GM18511 (cell line): ENCODE measurements at regions not wholly inside any gene's neighbourhood (a gene's known extent, or its start where the extent isn't known, plus 50 kb on each side); places are given as distances from the start of the nearest gene placed in this dataset.
A peak's percentile ranks its signal among the peaks of the same experiment; 100 is the strongest.

ENCODE experiments used
- ATAC-seq: cut with Tn5 transposase; IDR thresholded peaks from one replicate; pipeline ENCODE4 v1.9.1; 2021; ENCODE audit warnings: mild to moderate bottlenecking, moderate library complexity; ENCODE audit not compliant: unreplicated experiment

DNA sequence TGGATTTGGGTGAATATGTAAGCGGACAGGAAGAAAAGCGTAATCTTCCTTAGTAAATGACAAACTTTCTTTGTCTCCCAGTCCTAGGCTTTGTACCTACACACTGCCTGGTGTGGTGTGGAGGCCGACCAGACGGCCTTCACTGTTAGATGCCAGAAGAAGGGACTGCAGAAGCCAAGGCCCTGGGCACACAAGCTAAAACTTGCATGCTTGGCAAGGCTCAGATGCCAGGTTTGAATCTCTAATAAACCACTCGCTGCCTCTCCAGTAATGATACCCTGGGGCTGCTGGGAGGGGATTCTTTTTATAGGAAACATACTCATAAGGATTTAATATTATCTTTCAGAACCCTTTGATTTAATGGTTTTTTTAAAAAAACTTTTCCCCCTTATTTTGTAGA, 263.8 kb downstream of the PTPRC start:
- ATAC-seq, result no peak

- no peak for ATAC-seq
Observed at GRCh38 chr1:198903203-198903602, 264.4 kb downstream of the PTPRC start.

DNA sequence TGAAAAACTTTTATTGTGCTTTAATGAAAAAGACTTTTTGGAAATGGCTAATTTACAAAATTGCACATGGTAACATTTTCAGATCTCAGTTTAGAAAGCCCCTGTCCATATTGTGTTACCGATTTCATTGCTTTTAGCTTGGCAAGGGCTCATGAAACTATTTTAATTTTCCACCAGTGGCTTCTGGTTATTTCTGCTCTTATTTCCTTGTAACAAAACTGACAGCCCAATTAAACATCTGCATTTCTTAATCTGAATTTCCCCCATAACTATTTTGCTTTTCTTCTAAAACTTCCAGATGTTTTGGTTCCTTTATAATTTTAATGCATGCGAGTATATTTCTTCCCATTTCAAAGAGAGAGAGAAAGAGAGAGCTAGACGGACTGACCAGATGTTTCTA, 264.8 kb downstream of the PTPRC start:
- no peak for ATAC-seq

- no peak for ATAC-seq
Observed at GRCh38 chr1:198904321-198904720, 265.5 kb downstream of the PTPRC start.

GRCh38 chr1:198906739-198907422, 268.0 kb downstream of the PTPRC start:
- no peak for ATAC-seq

GRCh38 chr1:198907423-198907746, 268.5 kb downstream of the PTPRC start:
- no peak for ATAC-seq

- no peak for ATAC-seq
Observed at GRCh38 chr1:198908995-198909394, 270.2 kb downstream of the PTPRC start.

GRCh38 chr1:198909973-198910372, 271.1 kb downstream of the PTPRC start:
- ATAC-seq, result no peak

- ATAC-seq, result no peak
Observed at GRCh38 chr1:198910816-198911215, 272.0 kb downstream of the PTPRC start.

DNA sequence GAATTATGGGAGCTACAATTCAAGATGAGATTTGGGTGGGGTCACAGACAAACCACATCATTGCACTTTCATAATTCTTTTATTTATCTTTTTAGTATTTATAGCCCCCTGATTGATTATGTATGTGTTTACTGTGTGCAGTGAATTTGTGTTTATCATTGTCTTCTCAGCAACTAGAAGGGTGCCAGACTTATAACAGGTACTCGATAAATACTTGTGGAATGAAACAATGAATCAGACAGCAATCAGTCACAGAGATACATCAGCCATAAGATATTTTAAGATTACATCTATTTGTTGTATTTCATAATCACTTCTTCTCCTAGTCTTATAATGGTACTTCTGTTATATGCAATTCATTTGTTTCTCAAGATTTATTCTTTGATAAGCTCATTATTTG, 273.2 kb downstream of the PTPRC start:
- ATAC-seq, result no peak

DNA sequence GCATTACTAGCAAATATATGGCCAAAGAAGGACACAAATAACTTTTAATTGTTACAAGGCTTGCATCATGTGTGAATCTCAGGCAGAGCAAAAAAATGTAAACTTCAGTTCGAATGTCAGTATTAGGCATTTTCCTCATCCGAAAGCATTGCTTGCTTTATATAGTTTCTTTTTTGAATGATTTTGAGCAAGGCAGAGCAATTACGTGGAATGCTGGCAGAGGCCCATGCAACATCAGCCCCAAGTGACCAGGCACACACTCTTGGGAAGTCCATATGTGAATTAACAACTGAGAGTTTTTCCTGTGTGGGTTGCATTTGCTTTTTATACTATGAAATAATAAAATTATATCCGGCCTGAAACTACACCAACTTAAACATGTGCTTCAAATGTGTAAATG, 274.8 kb downstream of the PTPRC start:
- ATAC-seq, result no peak

- ATAC-seq, result no peak
Observed at GRCh38 chr1:198915327-198916231, 276.7 kb downstream of the PTPRC start.

DNA sequence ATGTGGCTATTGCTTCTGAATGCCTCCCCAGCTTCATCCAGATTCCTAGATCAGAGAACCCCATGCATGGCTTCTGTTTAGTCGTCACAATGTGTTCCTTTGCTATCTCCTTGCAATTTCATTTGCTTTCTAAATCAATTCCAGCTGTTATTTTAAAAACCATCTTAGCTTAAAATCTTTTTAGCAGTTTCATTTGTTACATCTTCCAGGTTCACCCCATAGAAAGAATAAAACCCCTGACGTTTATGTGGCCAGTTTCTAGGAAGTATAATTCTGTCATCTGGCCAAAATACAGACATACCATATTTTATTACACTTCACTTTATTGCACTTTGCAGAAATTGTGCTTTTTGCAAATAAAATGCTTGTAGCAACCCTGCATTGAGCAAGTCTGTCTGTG, 278.4 kb downstream of the PTPRC start:
- no peak for ATAC-seq

GRCh38 chr1:198918920-198919319, 280.1 kb downstream of the PTPRC start:
- no peak for ATAC-seq

GRCh38 chr1:198919667-198920398, 281.0 kb downstream of the PTPRC start:
- ATAC-seq, result peak; percentile 68

GRCh38 chr1:198922638-198923430, 284.0 kb downstream of the PTPRC start:
- peak; percentile 67 for ATAC-seq

DNA sequence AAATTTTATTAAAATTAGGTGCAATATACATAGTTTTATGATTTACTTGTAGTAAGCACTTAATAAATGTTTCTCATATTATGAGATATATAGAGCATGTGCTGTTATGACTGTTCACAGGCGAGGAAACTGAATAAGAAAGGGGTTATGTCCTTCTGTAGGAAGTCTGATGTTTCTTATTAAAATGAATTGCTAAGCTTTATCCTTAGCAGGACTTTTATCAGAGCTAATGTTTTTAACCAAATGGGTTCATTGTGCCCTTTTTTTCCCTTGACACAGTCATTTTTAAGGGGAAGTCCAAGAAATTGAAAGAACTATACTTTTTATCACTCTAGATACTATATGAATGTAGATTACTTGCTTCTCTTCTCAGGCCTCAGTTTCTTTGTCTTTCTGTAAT, 285.2 kb downstream of the PTPRC start:
- ATAC-seq, result no peak

GRCh38 chr1:198925567-198925966, 286.7 kb downstream of the PTPRC start:
- no peak for ATAC-seq

DNA sequence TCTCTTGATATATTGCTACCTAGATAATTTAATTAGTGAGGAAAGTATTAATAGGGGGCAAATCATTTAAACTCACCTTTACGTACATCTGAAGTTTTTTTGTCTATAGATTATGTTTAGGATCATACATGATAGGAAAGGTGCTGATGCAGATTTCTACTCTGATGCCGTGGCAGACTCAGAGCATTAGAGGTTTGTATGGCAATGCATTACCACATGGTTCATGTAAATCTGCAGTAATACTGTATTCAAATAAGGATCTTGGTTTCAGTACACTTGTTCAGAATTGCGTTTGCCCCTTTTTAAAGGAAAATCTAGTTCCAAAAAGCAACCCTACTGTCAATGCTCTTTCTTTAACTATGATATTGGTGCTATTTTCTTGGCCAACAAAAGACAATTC, 288.3 kb downstream of the PTPRC start:
- no peak for ATAC-seq

DNA sequence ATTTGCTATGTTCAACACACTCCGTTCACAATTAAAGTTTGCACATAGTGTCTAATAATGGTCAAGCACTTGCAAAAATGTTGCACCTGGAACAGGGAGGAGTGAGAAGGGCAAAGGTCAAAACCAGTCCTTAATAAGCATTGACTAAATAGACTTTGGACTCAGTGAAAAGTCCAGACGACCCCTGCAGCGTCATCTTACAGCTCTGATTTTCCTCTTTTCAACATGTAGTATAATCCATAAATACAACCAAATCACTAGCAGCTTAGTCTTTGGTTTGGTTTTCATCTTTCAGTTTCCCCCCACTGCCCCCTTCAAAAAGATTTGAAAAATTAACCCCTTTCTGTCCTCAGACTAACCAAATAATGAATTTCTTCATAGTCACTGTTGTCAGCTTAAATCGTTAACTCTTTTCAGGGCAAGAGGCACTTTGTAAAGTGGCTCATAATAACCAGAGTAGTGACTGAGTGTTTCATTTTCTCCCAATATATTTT, 290.3 kb downstream of the PTPRC start:
- peak; percentile 43 for ATAC-seq
